ENCODE measurements at regions not wholly inside any gene's neighbourhood (a gene's known extent, or its start where the extent isn't known, plus 50 kb on each side); places are given as distances from the start of the nearest gene placed in this dataset.

- no peak for DNase-seq
Observed at GRCh38 chr6:14187406-14187805, 69.8 kb downstream of the CD83 start.

- DNase-seq: no peak
Observed at GRCh38 chr6:14189074-14189473, 71.5 kb downstream of the CD83 start.

- no peak for DNase-seq
Observed at GRCh38 chr6:14190191-14190928, 72.8 kb downstream of the CD83 start.

GRCh38 chr6:14190929-14191224 lies 73.3 kb downstream of the CD83 start:
- no peak for DNase-seq

GRCh38 chr6:14191761-14192160 lies 74.2 kb downstream of the CD83 start:
- DNase-seq: no peak

GRCh38 chr6:14192216-14192788 lies 74.7 kb downstream of the CD83 start:
- DNase-seq: no peak

GRCh38 chr6:14193524-14193923 lies 76.0 kb downstream of the CD83 start:
- DNase-seq: no peak

- DNase-seq: no peak
Observed at GRCh38 chr6:14194483-14194882, 76.9 kb downstream of the CD83 start.

- DNase-seq: no peak
Observed at GRCh38 chr6:14194976-14195375, 77.4 kb downstream of the CD83 start.

GRCh38 chr6:14196026-14196425 lies 78.5 kb downstream of the CD83 start:
- no peak for DNase-seq

GRCh38 chr6:14197118-14197517 lies 79.5 kb downstream of the CD83 start:
- no peak for DNase-seq

GRCh38 chr6:14200047-14200446 lies 82.5 kb downstream of the CD83 start:
- DNase-seq: no peak

GRCh38 chr6:14202947-14203346 lies 85.4 kb downstream of the CD83 start:
- no peak for DNase-seq

GRCh38 chr6:14206391-14206790 lies 88.8 kb downstream of the CD83 start:
- no peak for DNase-seq

- no peak for DNase-seq
Observed at GRCh38 chr6:14207448-14207847, 89.9 kb downstream of the CD83 start.

GRCh38 chr6:14209000-14209399 lies 91.4 kb downstream of the CD83 start:
- DNase-seq: no peak

- DNase-seq: no peak
Observed at GRCh38 chr6:14210077-14210476, 92.5 kb downstream of the CD83 start.

- DNase-seq: peak; percentile 60
Observed at GRCh38 chr6:14210663-14211561, 93.3 kb downstream of the CD83 start.

- DNase-seq: no peak
Observed at GRCh38 chr6:14211562-14211942, 94.0 kb downstream of the CD83 start.

- DNase-seq: no peak
Observed at GRCh38 chr6:14212020-14212419, 94.4 kb downstream of the CD83 start.

GRCh38 chr6:14212632-14213031 lies 95.1 kb downstream of the CD83 start:
- DNase-seq: no peak

GRCh38 chr6:14216946-14217684 lies 99.5 kb downstream of the CD83 start:
- DNase-seq: no peak

- DNase-seq: no peak
Observed at GRCh38 chr6:14217728-14218518, 100.4 kb downstream of the CD83 start.
